ENCODE measurements at regions not wholly inside any gene's neighbourhood (a gene's known extent, or its start where the extent isn't known, plus 50 kb on each side); places are given as distances from the start of the nearest gene placed in this dataset.

DNA sequence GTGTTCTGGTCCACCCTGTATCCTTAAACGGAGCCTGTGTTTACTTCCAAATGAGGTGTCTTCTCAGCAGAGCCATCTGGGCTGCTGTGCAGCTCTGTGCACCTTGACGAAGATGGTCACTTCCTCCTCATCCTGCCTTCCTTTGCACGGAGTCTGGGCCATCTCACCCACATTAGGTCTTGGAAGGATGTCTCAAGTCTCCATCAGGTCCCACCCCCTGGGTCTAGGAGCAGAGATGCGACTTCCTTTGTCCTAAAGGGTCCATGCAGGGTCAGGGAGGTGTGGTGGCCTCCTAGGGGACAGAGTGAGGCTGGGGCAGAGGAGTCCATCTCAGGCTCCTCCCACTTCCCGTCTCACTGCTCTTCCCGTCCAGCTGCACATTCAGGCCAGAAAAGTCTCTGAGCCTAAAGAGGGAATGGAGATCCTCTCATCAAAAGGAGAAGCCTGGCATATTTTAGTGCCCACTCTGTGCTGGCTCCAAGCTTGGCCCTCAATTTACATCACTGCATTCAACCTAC is 209.2 kb downstream of the MATN1 start:
- DNase-seq (ENCODE audit: low read depth, low spot score): no peak

GRCh38 chr1:30513396-30514136 is 209.8 kb downstream of the MATN1 start:
- DNase-seq (ENCODE audit: low read depth, low spot score): no peak

- no peak for DNase-seq (ENCODE audit: low read depth, low spot score)
These were observed 210.5 kb downstream of the MATN1 start for GRCh38 chr1:30512914-30513265.

GRCh38 chr1:30511991-30512913 is 211.1 kb downstream of the MATN1 start:
- no peak for DNase-seq (ENCODE audit: low read depth, low spot score)

DNA sequence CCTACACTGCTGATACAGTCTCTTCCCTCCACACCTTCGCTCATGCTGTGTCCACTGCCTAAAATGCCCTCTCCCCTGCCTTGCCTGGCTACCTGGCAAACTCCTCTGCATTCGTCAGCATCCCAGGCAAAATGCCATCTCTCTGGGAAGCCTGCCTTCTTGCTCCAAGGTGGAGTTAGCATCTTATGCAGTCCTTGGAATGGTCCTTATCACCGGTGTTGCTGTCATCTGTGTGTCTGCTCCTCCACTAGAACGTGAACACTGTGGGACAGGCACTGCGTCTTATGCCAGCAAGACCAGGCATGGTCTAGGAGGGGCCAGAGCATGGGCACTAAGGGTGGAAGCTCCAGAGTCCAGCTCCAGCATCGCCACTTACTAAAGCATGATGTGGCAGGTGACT is 211.8 kb downstream of the MATN1 start:
- no peak for DNase-seq (ENCODE audit: low read depth, low spot score)

GRCh38 chr1:30511106-30511505 is 212.3 kb downstream of the MATN1 start:
- DNase-seq (ENCODE audit: low read depth, low spot score): no peak

DNA sequence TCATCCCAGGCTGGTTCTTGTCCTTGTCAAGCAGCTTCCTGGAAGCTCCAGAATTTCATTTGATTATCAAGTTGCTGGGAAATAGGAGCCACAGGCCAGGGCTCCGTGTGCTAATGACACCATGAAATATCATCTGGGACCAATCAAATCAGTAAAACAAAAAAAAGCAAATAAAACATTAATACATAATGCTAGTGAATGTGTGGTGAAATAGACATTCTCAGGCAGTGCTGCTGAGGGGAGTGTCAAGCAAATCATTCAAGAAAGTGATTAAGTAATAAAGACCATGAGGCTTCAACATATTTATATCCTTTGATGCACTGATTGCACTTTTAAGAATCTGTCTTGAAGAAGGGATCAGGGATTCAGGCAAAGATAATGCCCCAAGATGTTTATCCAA is 213.7 kb downstream of the MATN1 start:
- DNase-seq (ENCODE audit: low read depth, low spot score): no peak

DNA sequence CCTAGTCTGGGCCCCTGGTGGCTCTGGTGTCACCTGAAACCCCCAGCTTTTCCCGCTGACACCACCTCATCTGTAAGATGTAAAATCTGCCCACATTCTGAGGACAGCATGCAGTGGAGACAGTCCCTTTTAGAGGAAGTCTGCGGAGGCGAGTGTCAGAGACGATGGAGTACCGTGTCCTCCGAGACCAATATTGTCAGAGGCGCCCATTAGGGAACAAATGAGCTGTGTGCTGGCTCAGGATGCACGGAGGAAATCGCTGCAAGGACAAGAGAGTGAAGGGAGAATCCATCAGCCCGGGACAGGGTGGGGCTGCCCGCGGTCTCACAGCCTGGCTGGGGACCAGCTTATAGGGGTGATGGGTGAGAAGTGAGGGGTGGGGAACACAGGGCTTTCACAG is 214.8 kb downstream of the MATN1 start:
- DNase-seq (ENCODE audit: low read depth, low spot score): no peak

DNA sequence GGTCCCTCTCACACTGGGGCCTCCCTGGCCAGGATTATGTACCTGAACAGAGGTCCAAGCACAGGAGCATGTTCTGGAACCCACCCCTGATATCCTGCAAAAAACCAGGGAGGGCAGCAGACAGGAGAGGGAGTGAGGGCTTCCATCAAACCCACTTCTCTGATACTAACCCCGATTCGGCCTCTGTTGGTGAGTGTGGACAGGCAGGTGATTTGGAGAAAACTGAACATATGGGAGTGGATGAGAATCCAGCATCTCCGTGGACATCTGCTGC is 215.3 kb downstream of the MATN1 start:
- DNase-seq (ENCODE audit: low read depth, low spot score): no peak

DNA sequence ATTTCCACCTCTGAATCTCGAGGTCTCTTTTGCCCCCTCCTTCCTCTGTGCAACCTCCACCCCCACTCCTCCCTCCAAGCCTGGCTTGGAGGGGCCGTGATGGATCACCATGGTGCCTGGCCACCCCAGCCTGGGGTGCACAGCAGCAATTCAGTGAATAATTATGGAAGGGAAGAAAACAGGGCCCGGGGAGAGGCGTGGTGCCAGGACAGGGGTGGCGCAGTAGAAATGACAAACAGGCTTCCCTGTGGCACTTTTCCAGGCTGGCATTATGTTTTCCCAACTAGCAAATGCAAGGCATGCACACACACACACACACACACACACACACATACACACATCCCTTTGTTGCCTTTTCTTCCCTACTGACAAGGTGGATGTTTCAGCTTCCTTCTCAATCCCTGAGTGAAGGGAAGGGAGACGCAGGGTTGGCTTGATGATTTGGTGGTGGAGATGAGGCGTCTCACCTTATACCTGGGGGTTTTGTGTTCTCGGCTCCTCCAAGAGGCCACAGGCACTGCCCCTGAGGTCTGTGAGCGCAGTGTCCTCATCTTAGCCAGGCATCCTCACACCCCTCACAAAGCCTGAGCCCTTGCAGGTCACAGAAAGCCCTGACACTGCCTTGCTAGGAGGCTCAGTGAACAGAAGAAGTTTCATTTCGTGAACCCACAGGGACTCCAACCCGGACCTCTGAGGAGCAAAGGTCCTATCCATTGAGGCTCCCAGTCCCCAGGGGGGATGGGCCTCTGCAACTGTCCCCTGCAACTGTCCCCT is 215.8 kb downstream of the MATN1 start:
- no peak for DNase-seq (ENCODE audit: low read depth, low spot score)

- DNase-seq (ENCODE audit: low read depth, low spot score): no peak
These were observed 216.4 kb downstream of the MATN1 start for GRCh38 chr1:30507016-30507312.

GRCh38 chr1:30506291-30507015 is 216.9 kb downstream of the MATN1 start:
- DNase-seq (ENCODE audit: low read depth, low spot score): no peak

DNA sequence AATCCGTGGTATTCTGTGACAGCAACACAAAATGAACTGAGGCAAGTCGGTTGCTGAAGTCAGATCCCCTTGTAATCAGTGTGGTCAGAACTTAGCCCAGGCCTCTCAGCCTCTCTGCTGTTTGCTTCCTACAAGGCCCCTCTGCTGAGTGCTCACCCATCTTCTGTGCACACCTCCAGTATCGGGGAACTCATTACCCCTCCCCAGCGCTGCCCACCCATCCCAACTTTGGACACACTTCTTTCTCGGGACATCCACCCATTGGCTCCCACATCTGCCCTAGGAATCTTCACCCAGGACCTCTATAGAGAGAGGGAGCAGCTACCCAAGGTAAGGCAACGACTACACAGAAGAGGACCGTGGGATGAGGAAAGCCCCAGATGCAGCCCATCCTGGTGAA is 217.5 kb downstream of the MATN1 start:
- no peak for DNase-seq (ENCODE audit: low read depth, low spot score)

- no peak for DNase-seq (ENCODE audit: low read depth, low spot score)
These were observed 230.9 kb downstream of the MATN1 start for GRCh38 chr1:30492451-30492850.

GRCh38 chr1:30491831-30492230 is 231.6 kb downstream of the MATN1 start:
- no peak for DNase-seq (ENCODE audit: low read depth, low spot score)

- no peak for DNase-seq (ENCODE audit: low read depth, low spot score)
These were observed 232.8 kb downstream of the MATN1 start for GRCh38 chr1:30490554-30491053.

DNA sequence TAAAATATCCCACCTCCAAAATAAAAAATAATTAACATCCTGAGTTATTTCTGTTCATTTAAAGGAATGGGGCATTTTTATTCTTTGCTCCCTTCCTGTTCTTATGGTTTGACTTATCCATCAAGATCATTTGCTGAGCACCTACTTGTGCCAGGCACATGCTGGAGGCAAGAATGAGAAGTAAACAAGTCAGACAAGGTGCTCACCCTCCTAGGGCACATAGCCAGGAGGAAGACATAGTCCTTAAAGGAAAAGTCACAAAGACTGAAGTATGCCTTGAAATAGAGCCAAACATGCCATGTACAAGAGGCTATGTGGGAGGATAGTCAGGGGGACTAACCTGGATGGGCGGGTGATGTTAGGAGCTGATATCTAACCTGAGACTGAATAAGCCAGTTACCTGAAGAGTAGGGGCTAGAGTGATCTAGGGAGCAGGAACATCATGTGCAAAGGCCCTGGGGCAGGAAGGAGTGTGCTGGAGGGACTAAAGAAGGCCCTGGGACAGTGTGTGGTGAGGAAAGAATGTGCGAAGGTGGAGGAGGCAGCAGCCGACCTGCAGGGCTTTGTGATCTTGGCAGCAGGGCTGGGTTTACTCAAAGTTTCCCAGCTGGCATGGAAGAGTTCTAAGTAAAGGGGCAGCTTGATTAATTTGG is 233.5 kb downstream of the MATN1 start:
- no peak for DNase-seq (ENCODE audit: low read depth, low spot score)

DNA sequence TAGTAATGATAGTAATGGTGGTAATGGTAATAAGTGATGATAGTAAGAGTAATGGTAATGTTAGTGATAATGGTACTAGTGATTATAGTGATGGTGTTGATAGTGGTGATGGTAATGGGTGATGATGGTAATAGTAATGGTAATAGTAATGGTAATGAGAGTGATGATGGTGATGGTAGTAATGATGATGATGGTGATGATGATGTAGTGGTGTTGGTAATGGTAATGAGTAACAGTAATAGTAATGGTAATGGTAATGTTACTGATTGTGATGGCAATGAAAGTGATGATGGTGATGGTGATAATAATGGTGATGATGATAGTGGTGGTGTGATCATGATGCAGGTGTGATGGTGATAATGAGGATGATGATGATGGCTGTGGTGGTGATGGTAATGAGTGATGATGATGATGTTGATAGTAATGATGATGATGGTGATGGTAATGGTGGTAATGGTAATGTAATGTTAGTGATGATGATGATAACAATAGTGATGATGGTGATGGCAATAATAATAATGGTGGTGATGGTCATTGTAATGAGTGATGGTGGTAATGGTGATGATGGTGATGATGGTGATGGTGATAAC is 235.0 kb downstream of the MATN1 start:
- no peak for DNase-seq (ENCODE audit: low read depth, low spot score)

DNA sequence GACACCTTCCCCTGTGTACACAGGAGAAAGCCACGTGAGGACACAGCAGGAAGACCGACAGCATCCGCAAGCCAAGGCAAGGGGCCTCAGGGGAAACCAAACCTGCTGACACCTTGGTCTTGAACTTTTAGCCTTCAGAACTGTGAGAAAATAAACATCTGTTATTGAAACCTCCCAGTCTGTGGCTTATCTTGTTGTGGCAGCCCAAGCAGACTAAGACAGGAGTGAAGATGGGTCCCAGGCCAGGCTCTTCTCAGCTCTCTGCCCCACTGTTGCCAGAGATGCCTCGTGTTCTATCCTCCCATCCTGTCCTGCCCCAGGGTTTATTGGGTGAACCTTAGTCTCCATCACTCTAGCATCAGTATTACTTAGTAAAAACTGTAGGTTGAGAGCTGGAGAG is 236.3 kb downstream of the MATN1 start:
- no peak for DNase-seq (ENCODE audit: low read depth, low spot score)

GRCh38 chr1:30485072-30485471 is 238.3 kb downstream of the MATN1 start:
- DNase-seq (ENCODE audit: low read depth, low spot score): no peak

GRCh38 chr1:30484668-30485067 is 238.7 kb downstream of the MATN1 start:
- DNase-seq (ENCODE audit: low read depth, low spot score): no peak

All from activated CD4-positive, CD25-positive, alpha-beta regulatory T cell treated with anti-CD3 and anti-CD28 coated beads, Interleukin-2, amount 50 U/mL, for 16 hours (primary cell).